ENCODE measurements at regions not wholly inside any gene's neighbourhood (a gene's known extent, or its start where the extent isn't known, plus 50 kb on each side); places are given as distances from the start of the nearest gene placed in this dataset.

GRCh38 chr1:81329041-81329440 is 471.7 kb upstream of the ADGRL2 start (continued):
- TF ChIP-seq ZNF597 (CRISPR knock-in tag; IDR thresholded peaks at IDR 0.05) (no peak), ZBTB20 (CRISPR knock-in tag; IDR thresholded peaks at IDR 0.05; ENCODE audit: borderline replicate concordance, low read depth) (no peak), ZNF101 (CRISPR knock-in tag; IDR thresholded peaks at IDR 0.05; ENCODE audit: borderline replicate concordance, low read depth) (no peak), CBFB (CRISPR knock-in tag; IDR thresholded peaks at IDR 0.05) (no peak), MLX (CRISPR knock-in tag; IDR thresholded peaks at IDR 0.05) (no peak), ZBTB7A (CRISPR knock-in tag; IDR thresholded peaks at IDR 0.05) (no peak), PHF20 (CRISPR knock-in tag; IDR thresholded peaks at IDR 0.05) (no peak), ZNF10 (CRISPR knock-in tag; IDR thresholded peaks at IDR 0.05; ENCODE audit: borderline replicate concordance, low read depth) (no peak), RNF2 (conservative IDR thresholded peaks at IDR 0.05; ENCODE audit: low read depth) (no peak), KDM5B (CRISPR knock-in tag; IDR thresholded peaks at IDR 0.05; ENCODE audit: borderline replicate concordance) (no peak)
- TF ChIP-seq, protein P1, sequence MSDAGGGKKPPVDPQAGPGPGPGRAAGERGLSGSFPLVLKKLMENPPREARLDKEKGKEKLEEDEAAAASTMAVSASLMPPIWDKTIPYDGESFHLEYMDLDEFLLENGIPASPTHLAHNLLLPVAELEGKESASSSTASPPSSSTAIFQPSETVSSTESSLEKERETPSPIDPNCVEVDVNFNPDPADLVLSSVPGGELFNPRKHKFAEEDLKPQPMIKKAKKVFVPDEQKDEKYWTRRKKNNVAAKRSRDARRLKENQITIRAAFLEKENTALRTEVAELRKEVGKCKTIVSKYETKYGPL (CRISPR knock-in tag; IDR thresholded peaks at IDR 0.05): no peak

- in situ Hi-C loops (cut with HindIII; ENCODE audit: extremely low pct_ligation_motif_present, low pct_unique_long_range_greater_than_20kb) (no loop called here), intact Hi-C loops (cut with micrococcal nuclease; ENCODE audit: unreplicated experiment) (no loop called here)
- ChIA-PET CTCF (ENCODE audit: low intra/inter-chr PET ratio, low total read pairs) (no interaction called here), POLR2A (no interaction called here)
- Histone ChIP-seq H3K4me3 (replicated peaks in 1 of 3; ENCODE audit: insufficient read depth in 1 of 3, low read depth in 2 of 3, low read length in 3 of 3) (no peak overlapping the region), H3K27ac (ENCODE audit: extremely low read length, insufficient read depth, low read length) (no peak overlapping the region), H3K27me3 (ENCODE audit: control insufficient read depth in 1 of 2, insufficient read depth in 2 of 2, low read length in 2 of 2) (no peaks in the 10 kb centered on the region; a peak in 1 of 5 replicates), H3K4me2 (ENCODE audit: low read depth, low read length) (no peak overlapping the region), H3K4me1 (ENCODE audit: insufficient read depth, low read length) (no peaks in the 10 kb centered on the region), H3K36me3 (replicated peaks in 1 of 2; ENCODE audit: control insufficient read depth in 1 of 2, insufficient read depth in 2 of 2, low read length in 2 of 2) (no peaks in the 10 kb centered on the region), H3K9me3 (ENCODE audit: low read length) (peaks cover 55% of the 10 kb centered on the region), H3K9ac (ENCODE audit: insufficient read depth, low read depth, low read length) (no peak overlapping the region), H4K20me1 (ENCODE audit: insufficient read depth, low read length) (no peaks in the 10 kb centered on the region), H3K79me2 (ENCODE audit: insufficient read depth, low read length) (no peaks in the 10 kb centered on the region), H2AFZ (ENCODE audit: low read length) (no peak overlapping the region)
- 12% methylated on average over 5 of the region's 5 CpGs for WGBS (ENCODE audit: low lambda C conversion rate)
- FAIRE-seq: no peak
- no peak for ATAC-seq
- no peak for DNase-seq (ENCODE audit: low spot score)
- no TSS peak for BruUV-seq (replicated peaks)
- TF ChIP-seq, protein P2, sequence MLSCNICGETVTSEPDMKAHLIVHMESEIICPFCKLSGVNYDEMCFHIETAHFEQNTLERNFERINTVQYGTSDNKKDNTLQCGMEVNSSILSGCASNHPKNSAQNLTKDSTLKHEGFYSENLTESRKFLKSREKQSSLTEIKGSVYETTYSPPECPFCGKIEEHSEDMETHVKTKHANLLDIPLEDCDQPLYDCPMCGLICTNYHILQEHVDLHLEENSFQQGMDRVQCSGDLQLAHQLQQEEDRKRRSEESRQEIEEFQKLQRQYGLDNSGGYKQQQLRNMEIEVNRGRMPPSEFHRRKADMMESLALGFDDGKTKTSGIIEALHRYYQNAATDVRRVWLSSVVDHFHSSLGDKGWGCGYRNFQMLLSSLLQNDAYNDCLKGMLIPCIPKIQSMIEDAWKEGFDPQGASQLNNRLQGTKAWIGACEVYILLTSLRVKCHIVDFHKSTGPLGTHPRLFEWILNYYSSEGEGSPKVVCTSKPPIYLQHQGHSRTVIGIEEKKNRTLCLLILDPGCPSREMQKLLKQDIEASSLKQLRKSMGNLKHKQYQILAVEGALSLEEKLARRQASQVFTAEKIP (CRISPR knock-in tag; IDR thresholded peaks at IDR 0.05; ENCODE audit: borderline replicate concordance): no peak
- TF ChIP-seq ZNF800 (CRISPR knock-in tag; IDR thresholded peaks at IDR 0.05): no peak
- TF ChIP-seq, protein P3, sequence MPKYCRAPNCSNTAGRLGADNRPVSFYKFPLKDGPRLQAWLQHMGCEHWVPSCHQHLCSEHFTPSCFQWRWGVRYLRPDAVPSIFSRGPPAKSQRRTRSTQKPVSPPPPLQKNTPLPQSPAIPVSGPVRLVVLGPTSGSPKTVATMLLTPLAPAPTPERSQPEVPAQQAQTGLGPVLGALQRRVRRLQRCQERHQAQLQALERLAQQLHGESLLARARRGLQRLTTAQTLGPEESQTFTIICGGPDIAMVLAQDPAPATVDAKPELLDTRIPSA (CRISPR knock-in tag; IDR thresholded peaks at IDR 0.05; ENCODE audit: borderline replicate concordance): no peak
- TF ChIP-seq RFX5 (IDR thresholded peaks at IDR 0.05; ENCODE audit: low read depth, low read length): no peak
These were observed 473.0 kb upstream of the ADGRL2 start for GRCh38 chr1:81327743-81328142.

All from HepG2 (cell line).